ENCODE measurements at regions not wholly inside any gene's neighbourhood (a gene's known extent, or its start where the extent isn't known, plus 50 kb on each side); places are given as distances from the start of the nearest gene placed in this dataset.

DNA sequence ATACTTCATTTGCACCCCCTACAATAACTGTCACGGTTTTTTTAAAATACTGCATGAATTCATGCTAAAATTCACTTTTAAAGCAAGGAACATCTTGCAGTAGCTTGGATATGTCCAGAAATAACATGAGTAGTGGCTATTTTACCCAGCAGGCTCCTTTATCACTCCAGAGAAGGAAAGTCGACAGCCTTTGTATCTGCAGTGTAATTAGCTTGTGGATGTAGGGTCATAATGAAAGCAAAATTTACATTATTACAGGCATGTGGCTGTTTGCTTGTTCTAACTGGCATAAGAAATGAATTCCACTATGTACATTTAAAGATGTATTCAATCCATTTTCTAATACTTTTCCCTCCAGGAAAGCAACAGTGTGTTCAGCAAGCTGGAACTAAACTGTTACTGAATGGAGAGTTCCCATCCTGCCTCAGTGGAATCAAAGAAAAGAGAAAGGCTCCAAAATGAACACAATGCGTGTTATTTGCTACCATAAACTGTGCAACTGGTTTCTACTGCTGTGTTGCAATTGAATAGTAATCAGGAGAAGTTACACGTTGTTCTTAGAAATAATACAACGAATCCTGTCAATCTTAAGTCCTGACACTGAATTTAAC lies 321.2 kb upstream of the VRK2 start:
- DNase-seq (ENCODE audit: low read depth in 4 of 4, low spot score in 2 of 4): no peak

DNA sequence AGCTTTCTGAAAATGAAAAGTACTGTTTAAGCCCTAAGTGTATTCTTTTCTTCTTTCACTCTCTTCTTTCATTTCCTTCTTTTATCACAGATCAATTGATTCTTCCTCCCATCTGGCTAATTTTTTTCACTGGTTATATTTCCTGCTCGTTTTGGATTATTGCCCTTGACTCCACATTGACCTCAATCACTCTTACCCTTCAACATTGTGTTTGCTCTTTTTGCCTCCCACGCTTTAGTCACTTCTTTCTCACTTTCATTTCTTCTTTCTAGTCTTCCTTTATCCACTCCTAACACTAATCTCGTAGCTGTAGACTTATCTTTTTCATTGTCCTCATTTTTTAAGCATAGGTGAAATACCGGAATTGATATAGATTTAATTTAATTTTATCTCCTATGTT lies 320.3 kb upstream of the VRK2 start:
- no peak for DNase-seq (ENCODE audit: low read depth in 4 of 4, low spot score in 2 of 4)

DNA sequence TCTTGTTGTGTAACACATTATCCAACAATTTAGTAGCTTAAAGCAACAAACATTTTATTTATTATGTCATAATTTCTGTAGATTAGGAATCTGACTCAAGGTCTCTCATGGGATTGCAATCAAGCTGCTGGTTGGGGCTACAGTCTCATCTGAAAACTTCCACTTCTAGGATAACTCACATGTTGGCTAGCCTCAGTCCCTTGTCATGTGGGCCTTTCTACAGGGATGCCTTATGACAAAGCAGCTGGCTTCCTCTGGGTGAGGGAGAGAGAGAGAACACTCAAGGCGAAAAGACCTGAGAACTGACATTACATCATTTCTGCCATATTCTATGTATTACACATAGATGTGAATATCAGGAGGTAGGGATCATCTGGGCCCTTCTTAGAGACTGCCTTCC lies 317.9 kb upstream of the VRK2 start:
- DNase-seq (ENCODE audit: low read depth in 4 of 4, low spot score in 2 of 4): no peak

DNA sequence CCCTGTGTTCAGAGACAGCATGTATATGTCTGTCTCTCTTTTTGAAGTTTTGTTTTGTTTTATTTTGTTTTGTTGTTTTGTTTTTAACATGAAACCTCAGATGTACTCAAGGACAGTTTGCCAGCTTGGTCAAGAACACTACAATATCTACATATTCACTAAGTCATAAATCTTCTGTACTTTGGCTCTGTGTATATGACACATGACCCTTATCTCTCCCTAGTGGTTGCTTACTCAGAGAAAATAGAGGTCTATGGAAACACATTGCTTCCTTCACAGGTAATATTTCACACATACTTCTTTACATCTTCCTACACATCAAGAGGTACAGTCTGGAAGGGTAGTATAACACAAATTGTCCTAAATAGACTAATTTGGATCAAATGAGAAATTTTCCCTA lies 312.6 kb upstream of the VRK2 start:
- no peak for DNase-seq (ENCODE audit: low read depth in 4 of 4, low spot score in 2 of 4)

DNA sequence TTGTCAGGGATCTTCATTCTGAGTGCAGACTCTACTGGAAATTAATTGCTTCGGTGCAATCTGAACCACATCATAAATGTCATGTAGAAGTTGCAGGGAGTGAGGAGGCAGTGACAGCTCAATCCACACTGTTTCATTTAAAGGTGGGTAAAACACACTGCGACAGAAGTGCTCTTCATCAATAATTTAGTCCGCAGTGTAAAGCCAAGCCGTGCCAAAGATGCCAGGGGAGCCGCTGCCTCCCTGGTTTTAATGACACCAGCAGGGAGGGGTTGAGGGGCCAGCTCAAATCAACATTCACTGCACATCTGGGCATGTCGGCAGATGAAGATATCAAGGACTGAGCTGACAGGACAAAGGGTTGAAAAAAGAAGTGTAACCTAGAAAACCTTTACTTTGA lies 305.7 kb upstream of the VRK2 start:
- DNase-seq (ENCODE audit: low read depth in 4 of 4, low spot score in 2 of 4): no peak

DNA sequence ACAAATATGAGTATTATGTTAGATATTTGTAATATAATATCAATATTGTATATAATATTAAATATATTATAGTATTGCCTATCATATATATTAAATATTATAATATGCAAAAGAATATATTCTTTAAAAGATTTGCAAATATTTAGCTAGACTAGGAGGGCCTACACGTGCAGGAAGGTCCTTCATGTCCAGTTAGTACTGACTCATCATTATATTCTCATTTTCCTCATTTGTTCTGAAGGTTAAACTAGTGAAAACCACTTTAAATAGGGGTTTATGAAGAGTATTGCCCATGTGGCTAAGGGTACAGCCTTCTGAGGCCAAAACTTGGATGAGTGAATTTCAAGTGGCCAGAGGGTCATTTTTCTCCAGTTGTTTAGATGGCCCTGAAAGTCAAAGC lies 293.0 kb upstream of the VRK2 start:
- DNase-seq (ENCODE audit: low read depth in 4 of 4, low spot score in 2 of 4): no peak

DNA sequence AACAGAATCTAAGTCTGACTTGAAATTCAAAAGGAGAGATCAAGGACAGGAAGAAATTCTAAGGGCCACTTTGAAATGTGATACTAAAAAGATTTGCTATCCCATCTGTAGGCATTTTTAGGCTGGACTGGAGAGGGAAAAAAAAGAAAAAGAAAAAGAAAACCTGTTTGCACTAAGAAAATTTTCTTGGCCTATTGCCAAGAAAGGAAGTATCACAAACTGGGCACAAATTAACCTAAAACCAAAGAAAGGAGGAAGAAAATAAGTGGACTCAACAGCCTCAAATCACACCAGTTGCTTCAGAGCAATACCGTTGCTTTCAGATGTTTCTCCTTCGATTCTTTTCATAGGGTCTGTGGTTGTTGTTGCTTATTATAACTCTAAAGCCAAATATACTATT lies 287.9 kb upstream of the VRK2 start:
- DNase-seq (ENCODE audit: low read depth in 4 of 4, low spot score in 2 of 4): no peak

DNA sequence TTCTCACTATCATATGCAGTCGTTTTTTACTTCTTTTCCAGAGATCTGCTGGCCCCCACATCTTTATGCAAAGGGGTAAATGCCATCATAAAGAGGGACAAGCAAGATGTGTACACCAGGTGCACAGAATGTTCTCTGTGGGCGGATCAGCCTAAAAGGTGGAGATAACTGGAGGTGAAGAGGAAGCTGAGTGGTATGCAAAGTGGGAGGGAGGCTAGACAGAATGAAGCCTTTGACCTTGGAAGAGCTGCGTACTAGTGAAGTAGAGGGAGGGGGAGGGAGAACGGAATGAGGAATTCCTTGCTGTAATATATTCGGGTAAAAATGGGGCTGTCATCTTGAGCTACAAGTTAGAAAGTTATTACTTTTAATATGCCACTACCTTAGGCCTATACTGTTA lies 287.5 kb upstream of the VRK2 start:
- no peak for DNase-seq (ENCODE audit: low read depth in 4 of 4, low spot score in 2 of 4)

DNA sequence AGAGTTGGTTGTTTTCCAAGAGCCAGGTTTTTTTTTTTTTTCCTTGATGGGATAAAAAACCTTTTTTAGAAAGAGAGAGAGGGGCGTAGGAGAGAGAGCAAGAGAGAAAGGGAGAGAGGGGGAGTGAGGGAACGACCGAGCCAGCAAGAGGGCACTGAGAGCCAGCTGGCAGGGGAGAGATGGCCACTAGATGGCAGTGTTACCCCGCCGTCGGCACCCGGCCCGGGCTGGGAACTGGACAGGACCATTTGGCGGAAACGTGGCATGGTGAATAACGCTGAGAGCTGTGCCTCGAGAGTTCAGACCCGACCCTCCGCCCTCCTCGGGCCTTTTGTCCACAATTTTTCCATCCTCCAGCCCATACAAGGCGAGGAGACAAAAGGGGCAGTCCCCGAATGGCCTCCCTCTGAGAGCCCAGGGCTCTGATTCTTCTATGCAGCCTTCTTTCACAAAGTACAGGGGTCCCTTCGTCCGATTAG lies 286.7 kb upstream of the VRK2 start:
- DNase-seq (ENCODE audit: low read depth in 4 of 4, low spot score in 2 of 4): peak; percentile 48 to 73 (median 62)

DNA sequence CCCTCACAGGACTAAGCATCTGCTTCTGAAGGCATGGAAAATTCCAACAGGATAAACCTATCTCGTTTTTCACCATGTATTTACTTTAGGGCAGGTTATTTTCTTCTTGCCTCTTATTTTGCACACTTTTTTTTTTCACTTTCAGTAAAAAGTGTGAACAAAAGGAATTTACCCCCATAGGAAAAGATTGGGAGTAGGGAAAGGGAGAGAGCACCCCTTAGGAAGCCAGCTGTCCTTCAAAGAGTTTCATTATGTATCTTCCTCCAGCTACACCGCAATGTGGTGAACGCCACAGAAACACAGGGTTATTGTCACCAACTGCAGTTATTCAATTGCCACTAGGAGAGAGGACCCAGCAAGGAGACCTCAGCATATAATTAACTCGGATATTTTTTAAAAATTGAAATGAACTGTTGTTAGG lies 286.2 kb upstream of the VRK2 start:
- peak in 1 of 4 donors; percentile 11 for DNase-seq (ENCODE audit: low read depth in 4 of 4, low spot score in 2 of 4)

DNA sequence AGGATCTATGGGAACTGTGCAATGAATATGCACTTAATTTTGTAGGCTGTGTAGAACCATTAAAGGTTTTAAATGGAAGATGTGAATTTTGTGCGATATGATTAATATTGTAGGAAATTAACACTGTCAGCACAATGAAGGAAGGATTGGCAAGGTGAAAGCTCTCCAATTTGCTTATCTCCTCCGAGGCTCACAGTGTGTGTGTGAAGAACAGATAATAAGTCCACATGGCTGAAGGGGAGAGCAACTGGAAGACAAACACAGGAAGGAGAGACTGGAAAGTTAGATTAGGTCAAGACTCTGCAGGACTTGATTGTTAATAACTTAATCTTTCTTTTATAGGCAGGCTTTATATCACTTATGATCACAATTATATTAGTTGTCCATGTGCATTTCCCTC lies 269.7 kb upstream of the VRK2 start:
- no peak for DNase-seq (ENCODE audit: low read depth in 4 of 4, low spot score in 2 of 4)

DNA sequence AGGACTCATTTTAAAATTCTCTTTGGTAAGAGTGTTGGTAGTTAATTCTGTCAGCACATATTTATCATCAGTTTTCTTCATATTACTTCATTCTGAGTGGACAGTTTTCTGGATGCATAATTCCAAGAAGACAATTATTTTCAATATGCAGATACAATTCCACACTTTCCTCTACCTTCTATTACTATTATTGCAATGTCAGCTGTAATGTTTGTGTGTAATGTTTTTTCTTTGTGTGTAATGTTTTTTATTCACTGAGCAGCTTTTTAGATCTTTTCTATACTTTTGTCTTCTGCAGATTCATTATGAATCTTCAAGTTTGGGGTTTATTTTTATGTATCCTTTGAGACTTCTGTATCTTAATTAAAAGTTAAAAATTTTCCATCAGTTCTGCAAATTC lies 264.0 kb upstream of the VRK2 start:
- DNase-seq (ENCODE audit: low read depth in 4 of 4, low spot score in 2 of 4): no peak

DNA sequence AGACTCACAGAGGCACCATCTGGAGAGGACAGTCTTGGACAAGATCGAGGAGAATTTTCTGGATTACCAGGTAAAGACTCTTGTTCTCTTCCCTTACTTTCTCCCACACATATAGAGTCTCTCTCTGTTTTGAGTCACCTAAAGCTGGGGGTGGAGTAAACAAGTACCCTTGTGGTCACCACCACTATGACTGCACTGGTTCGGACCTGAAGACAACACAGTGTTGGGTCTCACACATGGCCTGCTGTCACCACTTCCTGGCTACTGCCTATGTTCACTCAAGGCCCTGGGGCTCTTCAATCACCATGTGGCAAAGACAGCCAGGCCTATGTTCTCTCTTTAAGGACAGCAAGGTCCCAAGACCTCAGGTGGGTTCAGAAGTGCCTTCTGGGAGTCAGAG lies 253.3 kb upstream of the VRK2 start:
- DNase-seq (ENCODE audit: low read depth in 4 of 4, low spot score in 2 of 4): no peak

DNA sequence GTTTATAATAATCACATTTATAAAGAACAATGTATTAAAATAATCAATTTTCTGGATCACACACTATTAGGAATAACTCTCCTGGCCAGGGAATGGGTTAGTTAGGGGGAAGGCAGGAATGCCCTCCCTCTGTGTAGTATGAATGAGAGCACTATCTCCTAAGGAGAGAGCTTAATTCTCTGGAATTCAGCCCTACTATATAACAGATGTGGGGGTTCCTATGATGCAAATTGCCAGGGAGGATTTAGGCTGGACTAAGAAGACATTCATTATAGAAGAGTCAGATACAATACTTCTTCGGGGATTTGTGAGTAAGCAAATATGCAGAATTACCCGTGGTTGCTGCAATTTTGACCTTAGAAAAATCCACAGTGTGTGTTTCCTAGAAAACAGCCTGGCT lies 250.1 kb upstream of the VRK2 start:
- no peak for DNase-seq (ENCODE audit: low read depth in 4 of 4, low spot score in 2 of 4)

DNA sequence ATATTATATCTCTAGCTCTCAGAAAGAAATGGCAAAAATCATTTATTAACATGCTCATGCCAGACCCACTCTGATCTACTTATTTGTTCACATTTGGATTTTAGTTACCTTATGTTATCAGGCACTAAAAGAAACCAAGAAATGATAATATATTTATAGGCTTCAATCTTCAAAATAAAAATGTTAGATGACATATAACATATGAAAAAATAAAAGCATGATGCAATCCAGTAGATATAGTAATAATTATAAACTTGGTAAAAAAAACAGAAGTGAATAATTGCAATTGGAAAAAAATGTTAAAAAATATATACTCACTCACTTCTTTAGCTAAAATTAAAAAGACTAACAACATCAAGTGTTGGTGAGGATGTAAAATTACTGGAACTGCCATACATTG lies 248.3 kb upstream of the VRK2 start:
- no peak for DNase-seq (ENCODE audit: low read depth in 4 of 4, low spot score in 2 of 4)

DNA sequence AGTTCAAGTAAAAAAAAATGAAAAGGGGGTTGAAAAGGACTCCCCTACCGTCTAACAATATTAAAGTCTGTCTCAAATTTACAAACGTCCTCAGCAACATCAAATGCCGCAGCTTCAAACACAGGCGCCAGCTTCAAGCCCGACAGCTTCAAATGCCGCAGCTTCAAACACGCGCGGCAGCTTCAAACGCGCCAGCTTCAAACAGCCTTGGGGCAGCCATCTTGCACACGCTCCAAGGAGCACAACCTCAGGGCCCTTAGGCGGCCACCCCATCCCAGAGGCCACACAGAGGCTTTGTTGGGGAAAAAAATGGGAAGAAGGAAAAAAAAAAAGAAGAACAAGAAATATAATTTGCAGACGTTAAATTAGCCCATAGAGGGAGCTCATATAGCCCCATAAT lies 244.4 kb upstream of the VRK2 start:
- no peak for DNase-seq (ENCODE audit: low read depth in 4 of 4, low spot score in 2 of 4)

DNA sequence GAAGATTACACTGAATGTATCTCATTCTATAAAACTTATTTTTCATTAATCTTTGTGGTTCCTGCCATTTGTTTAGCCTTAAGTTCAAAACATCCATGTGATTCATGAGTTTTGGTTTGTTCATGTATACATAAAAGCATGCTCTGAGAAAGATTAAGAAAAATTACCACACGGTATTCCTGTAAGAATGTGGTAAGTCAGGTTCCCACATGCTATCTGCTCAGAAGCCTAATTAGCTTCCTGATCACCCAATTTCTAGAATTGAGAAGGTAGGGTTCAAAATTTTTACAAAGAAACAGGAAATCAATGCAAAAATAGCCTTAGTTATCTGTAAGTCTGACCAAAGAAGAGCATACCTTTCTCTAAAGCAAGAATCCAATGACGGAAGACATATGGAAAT lies 241.6 kb upstream of the VRK2 start:
- no peak for DNase-seq (ENCODE audit: low read depth in 4 of 4, low spot score in 2 of 4)

DNA sequence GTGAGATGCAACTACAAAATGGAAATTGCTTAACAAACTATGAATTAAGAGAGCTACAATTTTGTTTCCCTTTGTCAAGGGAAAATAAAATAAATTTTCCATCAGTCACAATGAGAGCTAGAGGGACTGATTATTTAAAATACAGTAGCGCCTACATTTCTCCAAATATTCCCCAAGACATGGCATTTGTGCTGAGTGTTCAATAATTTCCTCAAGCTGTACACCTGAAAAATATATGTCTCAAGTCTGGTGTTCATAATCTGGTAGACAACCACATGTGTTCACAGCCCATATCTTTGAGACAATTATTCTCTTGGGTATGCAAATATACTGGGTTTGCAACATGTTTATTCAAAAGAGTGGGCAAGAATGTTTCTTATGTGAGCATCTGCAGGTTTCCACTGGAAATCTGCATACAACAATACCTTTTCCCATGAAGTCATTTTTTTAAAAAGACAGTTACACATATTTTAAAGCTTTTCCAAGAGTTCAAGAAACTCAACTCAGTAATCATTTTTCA lies 240.1 kb upstream of the VRK2 start:
- DNase-seq (ENCODE audit: low read depth in 4 of 4, low spot score in 2 of 4): no peak

DNA sequence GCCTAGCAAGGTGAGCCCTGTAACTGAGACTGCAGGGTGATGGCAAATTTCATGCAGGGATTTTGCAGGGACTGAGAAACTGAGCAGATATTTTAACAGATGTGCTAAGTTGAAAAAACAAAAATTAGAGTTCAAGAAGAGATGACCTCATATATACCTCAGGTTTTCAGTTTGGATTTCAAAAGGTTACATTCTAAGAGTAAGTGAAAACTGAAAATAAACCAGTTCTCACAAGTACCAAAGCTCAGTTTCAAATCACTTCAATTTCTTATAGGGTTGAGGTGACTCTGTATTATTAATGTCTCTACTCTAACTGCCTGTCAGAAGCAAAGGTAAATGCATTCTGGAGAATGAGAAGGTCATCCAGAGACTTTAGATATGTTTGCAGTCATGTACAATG lies 237.4 kb upstream of the VRK2 start:
- DNase-seq (ENCODE audit: low read depth in 4 of 4, low spot score in 2 of 4): no peak

DNA sequence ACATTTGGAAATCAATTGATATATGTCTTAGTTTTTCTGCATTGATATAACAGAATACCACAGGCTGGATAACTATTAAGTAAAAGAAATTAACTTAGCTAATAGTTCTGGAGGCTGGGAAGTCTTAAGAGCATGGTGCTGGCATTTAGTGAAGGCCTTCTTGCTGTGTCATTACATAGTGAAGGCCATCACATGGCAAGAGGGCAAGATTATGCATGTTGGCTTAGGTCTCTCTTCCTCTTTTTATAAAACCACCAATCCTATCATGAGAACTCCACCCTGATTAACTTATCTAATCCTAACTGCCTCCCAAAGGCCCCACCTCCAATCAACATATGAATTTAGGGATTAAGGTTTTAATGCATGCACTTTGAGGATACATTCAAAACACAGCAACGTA lies 225.5 kb upstream of the VRK2 start:
- DNase-seq (ENCODE audit: low read depth in 4 of 4, low spot score in 2 of 4): no peak

DNA sequence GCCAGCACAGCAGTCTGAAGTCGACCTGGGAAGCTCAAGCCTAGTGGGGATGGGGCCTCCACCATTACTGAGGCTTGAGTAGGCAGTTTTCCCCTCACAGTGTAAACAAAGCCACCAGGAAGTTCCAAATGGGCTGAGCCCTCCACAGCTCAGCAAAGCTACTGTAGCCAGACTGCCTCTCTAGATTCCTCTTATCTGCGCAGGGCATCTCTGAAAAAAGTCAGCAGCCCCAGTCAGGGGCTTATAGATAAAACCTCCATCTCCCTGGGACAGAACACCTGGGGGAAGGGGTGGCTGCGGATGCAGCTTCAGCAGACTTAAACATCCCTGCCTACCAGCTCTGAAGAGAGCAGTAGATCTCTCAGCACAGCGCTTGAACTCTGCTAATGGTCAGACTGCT lies 218.4 kb upstream of the VRK2 start:
- no peak for DNase-seq (ENCODE audit: low read depth in 4 of 4, low spot score in 2 of 4)

DNA sequence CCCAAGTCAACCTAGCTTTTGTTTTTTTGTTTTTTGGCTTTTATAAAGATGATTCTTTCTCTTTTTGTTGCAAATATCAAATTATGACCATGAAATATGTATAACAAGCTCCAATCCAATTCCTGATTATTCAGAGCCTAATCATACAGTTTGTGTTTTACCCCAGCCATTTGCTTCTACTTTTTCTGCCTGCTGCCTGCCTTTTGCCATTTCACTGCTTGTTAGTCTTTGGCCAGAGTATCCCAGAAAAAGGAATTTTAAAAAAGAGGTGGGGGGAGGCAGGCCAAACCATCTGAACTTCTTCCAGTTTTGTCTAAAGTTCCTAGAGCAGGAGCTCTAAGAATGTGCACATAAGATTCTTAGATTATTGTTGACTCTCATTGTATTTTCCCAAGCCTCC lies 211.9 kb upstream of the VRK2 start:
- no peak for DNase-seq (ENCODE audit: low read depth in 4 of 4, low spot score in 2 of 4)

DNA sequence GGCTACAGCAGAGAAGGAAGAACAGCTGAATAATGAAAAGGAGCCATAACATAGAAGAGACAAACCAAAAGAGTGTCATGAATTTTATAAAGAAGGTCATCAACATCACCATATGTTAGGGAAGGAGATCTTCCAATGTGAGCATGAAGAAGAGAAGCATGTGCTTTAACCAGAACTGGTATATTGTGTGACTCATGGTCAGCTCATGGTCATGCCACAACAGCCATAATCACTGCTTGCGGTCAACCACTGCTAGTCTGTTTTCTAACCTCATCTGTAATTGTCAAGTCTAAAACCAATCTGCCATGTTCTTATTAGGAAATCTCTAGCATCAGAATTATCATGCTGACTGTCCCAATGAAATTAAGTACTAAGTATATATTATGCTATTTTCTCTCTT lies 204.1 kb upstream of the VRK2 start:
- no peak for DNase-seq (ENCODE audit: low read depth in 4 of 4, low spot score in 2 of 4)
